HG03108 (cell line): ENCODE measurements at regions not wholly inside any gene's neighbourhood (a gene's known extent, or its start where the extent isn't known, plus 50 kb on each side); places are given as distances from the start of the nearest gene placed in this dataset.

Experiments
- ATAC-seq: cut with Tn5 transposase; IDR thresholded peaks from one replicate; pipeline ENCODE4 v1.9.1; 2021; ENCODE audit warnings: moderate library complexity; ENCODE audit not compliant: unreplicated experiment

GRCh38 chr10:2659660-2660209 lies 407.6 kb upstream of the PFKP start:
- no peak for ATAC-seq

DNA sequence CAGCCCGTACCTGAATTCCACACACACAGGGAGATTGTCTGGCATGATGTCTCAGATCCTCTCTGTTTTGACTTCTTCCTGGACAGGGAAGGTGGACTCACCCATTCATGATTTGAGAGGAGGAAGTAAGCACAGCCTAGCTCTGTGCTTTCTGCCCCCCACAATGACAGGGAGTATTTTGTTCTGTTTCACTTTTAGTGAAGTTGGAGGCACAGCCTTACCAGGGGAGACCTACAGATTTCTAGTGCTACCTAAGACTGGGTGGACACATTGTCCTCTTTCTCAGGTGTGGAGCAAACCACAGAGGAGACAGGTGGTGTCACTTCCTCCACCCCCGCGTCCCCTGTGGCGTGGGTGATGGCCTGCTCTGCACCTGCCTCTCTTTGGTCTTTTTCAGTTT lies 408.6 kb upstream of the PFKP start:
- ATAC-seq = no peak

DNA sequence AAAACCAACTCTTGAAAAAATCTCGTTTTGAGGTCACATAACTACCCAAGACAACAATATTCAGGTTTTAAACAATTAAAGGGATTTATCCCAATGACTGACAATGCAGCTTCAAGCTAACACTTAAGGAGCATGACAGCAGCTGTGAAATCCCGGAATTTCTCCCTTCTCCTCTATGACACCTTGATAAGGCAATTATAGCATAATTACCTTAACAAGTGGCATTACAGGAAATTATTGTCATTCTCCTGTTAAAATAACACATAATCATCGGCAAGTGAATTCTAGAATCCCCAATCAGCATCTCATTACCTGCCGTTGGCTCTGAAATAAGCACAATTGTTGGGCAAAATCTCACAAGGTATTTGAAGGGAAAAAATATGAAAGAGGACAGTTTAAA lies 417.0 kb upstream of the PFKP start:
- ATAC-seq = no peak

- no peak for ATAC-seq
These were observed 426.3 kb upstream of the PFKP start for GRCh38 chr10:2641028-2641427.

- no peak for ATAC-seq
These were observed 433.7 kb upstream of the PFKP start for GRCh38 chr10:2633630-2634029.

DNA sequence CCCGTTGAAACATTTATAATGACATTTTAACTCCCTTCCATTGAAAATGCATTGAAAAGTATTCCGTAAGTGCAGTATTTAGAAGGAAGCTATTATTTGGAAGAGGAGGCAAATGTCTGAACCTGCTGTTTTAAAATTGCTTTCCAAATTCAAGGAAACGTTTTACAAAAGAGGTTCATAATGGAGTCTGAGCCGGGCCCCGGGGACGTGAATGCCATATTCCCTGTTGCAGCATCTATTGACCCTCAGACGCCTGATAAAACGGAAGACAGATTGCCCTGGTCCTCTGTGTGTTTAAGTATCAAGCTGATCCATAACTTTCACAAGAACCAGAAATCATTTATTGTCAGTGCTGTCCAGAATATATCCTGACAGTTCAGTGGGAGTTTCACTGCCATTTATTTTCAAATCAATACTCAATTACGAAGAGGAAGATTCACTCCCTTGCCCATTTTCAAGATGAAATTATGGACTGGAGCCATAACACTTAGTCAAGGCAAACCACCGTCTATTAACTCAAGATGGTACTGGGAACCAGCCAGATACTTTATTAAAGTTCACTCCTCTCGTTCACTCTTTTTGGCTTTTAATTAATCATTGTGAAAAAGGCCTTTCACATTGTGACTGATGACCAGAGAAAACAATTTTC lies 435.7 kb upstream of the PFKP start:
- ATAC-seq = no peak

- ATAC-seq = no peak
These were observed 438.6 kb upstream of the PFKP start for GRCh38 chr10:2628705-2629104.

DNA sequence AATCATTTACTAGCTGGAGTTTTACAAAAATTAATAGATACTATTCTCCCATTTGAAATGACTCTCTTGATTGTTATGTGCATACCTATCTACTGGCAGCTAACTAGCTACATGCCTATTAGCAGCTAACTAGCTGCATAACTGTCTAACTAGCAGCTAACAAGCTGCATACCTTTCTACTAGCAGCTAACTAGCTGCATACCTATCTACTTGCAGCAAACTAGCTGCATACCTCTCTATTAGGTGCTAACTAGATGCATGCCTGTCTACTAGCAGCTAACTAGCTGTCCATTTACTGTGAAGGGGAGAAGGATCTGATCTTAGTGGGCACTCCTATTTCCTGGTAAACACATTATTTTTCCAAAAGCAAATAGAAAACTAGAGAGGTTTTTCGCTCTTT lies 439.4 kb upstream of the PFKP start:
- no peak for ATAC-seq

GRCh38 chr10:2625094-2625493 lies 442.3 kb upstream of the PFKP start:
- no peak for ATAC-seq

DNA sequence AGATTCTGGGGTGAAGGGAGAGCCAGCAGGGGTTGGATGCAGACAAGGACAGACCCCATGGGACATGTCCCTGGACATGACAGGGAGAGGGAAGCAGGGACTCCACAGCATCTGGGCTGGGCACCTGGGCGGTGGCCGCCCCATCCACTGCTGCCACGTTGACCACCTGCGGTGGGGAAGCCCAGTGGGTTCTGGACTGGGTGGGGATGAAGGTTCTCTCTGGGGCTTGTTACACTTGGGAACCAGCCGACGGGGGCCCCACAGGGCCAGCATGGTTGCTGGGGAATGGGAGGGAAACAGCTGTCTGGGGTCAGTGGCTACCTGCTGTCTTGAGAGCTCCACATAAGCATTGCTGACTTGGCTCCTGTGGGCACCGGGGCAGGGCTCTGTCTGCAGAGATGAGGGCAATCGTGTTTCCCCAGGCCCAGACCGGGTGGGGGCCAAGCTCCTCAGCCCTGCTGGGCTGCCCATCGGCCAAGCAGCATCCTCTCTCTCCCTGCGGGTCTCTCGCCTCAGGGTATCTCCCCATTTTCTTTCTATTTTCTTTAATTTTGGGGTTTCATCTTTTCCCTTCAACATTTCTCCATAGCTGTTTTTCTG lies 443.6 kb upstream of the PFKP start:
- ATAC-seq = no peak

- no peak for ATAC-seq
These were observed 446.4 kb upstream of the PFKP start for GRCh38 chr10:2620827-2621521.

DNA sequence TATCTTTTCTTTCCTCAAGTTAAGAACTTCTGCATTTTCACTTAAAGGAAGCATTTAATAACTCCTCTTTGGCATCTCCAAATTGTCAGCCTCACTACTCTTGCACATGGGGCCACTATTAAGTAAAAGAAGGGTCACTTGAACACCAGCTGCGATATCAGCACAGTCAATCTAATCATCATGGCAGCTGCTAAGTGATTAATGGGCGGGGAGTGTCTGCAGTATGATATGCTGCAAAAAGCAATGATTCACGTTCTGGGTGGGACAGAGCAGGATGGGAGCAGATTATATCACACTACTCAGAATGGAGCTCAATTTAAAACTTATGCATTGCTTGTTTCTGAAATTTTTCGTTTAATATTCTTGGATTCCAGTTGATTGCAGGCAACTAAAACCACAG lies 447.4 kb upstream of the PFKP start:
- no peak for ATAC-seq

DNA sequence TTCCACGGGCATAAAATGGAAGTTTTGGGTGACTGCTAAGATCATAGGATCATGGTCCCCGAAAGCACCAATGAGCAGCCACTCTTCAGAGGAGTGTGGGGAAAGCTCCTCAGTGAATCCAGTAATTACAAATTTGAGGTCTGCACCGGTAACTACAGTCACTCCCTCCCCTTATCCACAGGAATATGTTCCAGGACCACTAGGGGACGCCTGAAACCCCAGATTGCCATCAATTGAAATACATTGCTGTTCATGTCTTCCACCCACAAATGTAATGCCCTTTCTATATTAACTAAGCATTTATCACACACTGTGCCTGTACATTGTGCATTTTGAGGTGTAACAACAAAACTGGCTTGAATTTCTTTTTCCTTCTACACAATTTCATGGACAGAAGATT lies 447.9 kb upstream of the PFKP start:
- ATAC-seq = no peak

DNA sequence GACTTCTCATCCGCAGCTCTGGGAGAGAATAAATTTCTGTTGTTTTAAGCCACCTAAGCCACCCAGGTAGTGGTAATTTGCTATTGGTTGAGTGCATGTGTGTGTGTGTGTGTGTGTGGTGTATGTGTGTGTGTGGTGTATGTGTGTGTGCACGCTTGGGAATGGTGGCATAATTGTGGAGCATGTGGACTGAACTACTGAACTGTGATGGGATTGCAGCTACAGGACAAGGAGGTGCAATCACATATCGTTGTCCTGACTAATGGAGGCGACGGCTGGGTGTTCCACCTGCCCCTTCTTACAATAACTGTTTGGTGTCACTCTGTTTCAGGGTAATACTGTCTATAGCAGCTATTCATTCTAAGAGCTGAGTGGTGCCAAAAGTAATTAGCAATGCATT lies 448.7 kb upstream of the PFKP start:
- no peak for ATAC-seq

GRCh38 chr10:2616215-2616614 lies 451.1 kb upstream of the PFKP start:
- no peak for ATAC-seq

DNA sequence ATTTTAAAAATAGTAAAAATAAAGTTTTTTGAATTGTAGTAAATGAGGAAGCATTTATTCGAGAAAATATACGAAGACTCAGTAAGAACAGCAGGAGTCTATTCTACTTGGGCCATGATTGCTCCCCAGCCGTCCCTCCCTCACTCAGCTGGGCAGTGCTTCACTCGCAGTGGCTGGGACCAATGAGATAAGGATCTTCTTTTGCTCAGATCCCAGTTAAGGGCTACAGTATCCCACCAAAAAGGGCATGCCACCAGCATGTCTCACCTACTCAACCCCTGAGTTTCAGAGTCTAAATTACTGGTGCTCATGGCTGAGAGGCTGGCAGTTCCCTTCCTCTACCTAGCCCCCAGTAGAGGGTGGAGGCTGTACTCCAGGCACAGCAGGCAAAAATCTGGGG lies 455.7 kb upstream of the PFKP start:
- ATAC-seq = no peak

GRCh38 chr10:2610946-2611345 lies 456.4 kb upstream of the PFKP start:
- no peak for ATAC-seq

- ATAC-seq = no peak
These were observed 462.5 kb upstream of the PFKP start for GRCh38 chr10:2604891-2605290.

- ATAC-seq = no peak
These were observed 467.8 kb upstream of the PFKP start for GRCh38 chr10:2599571-2599970.

- ATAC-seq = no peak
These were observed 474.8 kb upstream of the PFKP start for GRCh38 chr10:2592360-2593160.

- ATAC-seq = no peak
These were observed 478.2 kb upstream of the PFKP start for GRCh38 chr10:2589196-2589595.
